ENCODE measurements at regions not wholly inside any gene's neighbourhood (a gene's known extent, or its start where the extent isn't known, plus 50 kb on each side); places are given as distances from the start of the nearest gene placed in this dataset.

DNA sequence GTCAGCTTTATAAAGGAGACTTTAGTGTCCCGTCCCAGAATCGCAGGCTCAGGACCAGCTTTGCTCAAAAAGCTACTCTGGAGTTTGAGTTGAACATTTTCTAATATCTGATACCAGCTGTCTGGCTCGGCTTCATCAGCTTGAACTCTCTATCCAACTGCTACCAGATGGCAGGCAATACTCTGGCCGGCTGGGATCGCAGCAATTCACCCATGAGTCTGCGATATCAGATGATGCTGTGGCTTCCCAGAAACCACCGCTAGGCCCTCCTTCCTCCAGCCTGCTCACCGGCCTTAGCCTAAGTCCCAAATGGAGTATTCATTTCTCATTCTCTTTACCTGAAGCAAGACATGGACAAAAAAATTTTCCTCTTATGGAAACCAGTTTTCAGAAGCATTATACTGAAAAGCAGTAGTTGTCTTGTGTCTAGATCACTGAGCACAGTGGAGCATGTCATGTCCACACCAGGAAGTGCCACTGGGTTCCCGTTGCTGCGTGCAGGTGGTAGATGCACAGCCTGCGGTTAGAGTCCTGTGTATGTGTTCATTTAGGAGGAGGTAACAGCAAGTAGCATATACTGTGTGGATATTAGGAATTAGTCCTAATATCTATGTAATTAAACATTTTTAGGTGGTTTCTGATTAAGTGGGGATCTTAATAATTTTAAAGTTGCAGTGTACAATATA, 162.0 kb upstream of the SOX11 start:
- TF ChIP-seq, protein P1, sequence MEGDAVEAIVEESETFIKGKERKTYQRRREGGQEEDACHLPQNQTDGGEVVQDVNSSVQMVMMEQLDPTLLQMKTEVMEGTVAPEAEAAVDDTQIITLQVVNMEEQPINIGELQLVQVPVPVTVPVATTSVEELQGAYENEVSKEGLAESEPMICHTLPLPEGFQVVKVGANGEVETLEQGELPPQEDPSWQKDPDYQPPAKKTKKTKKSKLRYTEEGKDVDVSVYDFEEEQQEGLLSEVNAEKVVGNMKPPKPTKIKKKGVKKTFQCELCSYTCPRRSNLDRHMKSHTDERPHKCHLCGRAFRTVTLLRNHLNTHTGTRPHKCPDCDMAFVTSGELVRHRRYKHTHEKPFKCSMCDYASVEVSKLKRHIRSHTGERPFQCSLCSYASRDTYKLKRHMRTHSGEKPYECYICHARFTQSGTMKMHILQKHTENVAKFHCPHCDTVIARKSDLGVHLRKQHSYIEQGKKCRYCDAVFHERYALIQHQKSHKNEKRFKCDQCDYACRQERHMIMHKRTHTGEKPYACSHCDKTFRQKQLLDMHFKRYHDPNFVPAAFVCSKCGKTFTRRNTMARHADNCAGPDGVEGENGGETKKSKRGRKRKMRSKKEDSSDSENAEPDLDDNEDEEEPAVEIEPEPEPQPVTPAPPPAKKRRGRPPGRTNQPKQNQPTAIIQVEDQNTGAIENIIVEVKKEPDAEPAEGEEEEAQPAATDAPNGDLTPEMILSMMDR (IDR thresholded peaks at IDR 0.05; ENCODE audit: borderline replicate concordance, extremely low read depth, low read length, poor library complexity, severe bottlenecking), result no peak
- TF ChIP-seq EZH2 (IDR thresholded peaks at IDR 0.05; ENCODE audit: borderline replicate concordance, low read depth, low read length, severe bottlenecking), result no peak

Data from DND-41 (cell line).